ENCODE measurements at regions not wholly inside any gene's neighbourhood (a gene's known extent, or its start where the extent isn't known, plus 50 kb on each side); places are given as distances from the start of the nearest gene placed in this dataset.
"Not testable (repeated sequence)": the region's sequence is repeated elsewhere in the genome, so short reads cannot be mapped to it uniquely, and the experiment has no call there.

DNA sequence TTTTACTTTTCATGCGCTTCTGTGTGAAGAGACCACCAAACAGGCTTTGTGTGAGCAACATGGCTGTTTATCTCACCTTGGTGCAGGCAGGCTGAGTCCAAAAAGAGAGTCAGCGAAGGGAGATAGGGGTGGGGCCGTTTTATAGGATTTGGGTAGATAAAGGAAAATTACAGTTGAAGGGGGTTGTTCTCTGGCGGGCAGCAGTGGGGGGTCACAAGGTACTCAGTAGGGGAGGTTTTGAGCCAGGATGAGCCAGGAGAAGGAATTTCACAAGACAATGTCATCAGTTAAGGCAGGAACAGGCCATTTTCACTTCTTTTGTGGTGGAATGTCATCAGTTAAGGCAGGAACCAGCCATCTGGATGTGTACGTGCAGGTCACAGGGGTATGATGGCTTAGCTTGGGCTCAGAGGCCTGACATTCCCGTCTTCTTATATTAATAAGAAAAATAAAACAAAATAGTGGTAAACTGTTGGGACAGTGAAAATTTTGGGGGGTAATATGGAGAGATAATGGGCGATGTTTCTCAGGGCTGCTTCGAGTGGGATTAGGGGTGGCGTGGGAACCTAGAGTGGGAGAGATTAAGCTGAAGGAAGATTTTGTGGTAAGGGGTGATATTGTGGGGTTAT, 670.0 kb downstream of the SUCLG1 start:
- H3K27ac ChIP-seq; H3K4me3 ChIP-seq; H3K4me1 ChIP-seq (replicated peaks in 1 of 2); ATAC-seq (replicated peaks in 6 of 8); in situ Hi-C loops (cut with MboI; ENCODE audit: low pct_unique_long_range_greater_than_20kb in 2 of 9, low sequenced_read_pairs in 9 of 9, unreplicated experiment in 9 of 9): not testable (repeated sequence)
- WGBS, 10 experiments = 40 to 100% (median 79%) methylated on average over 1 to 6 of the region's 9 CpGs; no CpG with 5 or more reads in 2 of the 10 experiments

DNA sequence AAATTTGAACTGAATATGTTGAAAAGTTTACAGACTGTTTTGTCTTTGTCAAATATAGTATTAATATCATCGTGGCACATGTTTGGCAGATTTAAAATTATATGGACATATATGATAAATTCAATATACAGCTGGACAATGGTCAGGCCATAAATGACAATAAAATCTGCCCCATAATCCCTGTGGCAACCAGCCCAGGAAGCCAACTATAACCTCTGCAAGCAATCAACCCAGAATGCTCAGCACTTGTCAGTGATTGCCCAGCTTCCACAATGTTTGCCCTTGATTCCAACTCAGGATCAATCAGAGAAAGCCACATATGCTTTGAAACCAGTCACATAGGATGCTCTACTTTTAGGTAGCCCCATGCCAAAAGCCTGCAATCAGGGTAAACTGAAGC, 671.9 kb downstream of the SUCLG1 start:
- Histone ChIP-seq H3K4me3 (no peak overlapping the region), H3K27ac (no peak overlapping the region), H3K4me1 (replicated peaks in 1 of 2) (no peaks in the 10 kb centered on the region)
- WGBS, 10 experiments = 0 to 100% (median 10%) methylated on average over 1 of the region's 1 CpG; no CpG with 5 or more reads in 6 of the 10 experiments
- in situ Hi-C loops (cut with MboI; ENCODE audit: low pct_unique_long_range_greater_than_20kb in 2 of 9, low sequenced_read_pairs in 9 of 9, unreplicated experiment in 9 of 9) = no loop called here
- ATAC-seq (replicated peaks in 6 of 8) = no peak

DNA sequence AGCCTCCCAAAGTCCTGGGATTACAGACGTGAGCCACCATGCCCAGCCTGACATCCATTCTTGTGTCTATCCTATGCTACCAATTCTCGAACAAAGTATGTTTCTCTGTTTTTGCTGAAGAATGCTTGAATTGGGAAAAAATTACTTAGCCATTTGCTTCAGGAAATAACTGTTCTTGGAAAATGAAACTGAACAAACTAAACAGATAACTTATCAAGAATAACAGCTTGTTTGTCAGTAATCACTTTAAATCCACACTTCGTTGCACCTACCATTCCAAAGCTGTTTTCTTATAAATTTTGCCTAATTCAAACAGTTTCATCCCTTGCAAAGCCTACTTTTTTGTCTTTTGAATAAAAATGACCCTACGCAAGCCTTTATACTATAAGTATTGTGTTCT, 672.9 kb downstream of the SUCLG1 start:
- 4 to 100% (median 83%) methylated on average over 2 to 4 of the region's 4 CpGs; no CpG with 5 or more reads in 1 of the 10 experiments for WGBS, 10 experiments
- in situ Hi-C loops (cut with MboI; ENCODE audit: low pct_unique_long_range_greater_than_20kb in 2 of 9, low sequenced_read_pairs in 9 of 9, unreplicated experiment in 9 of 9) = no loop called here
- Histone ChIP-seq H3K27ac (no peak overlapping the region), H3K4me1 (replicated peaks in 1 of 2) (no peaks in the 10 kb centered on the region), H3K4me3 (no peak overlapping the region)
- no peak for ATAC-seq (replicated peaks in 6 of 8)

DNA sequence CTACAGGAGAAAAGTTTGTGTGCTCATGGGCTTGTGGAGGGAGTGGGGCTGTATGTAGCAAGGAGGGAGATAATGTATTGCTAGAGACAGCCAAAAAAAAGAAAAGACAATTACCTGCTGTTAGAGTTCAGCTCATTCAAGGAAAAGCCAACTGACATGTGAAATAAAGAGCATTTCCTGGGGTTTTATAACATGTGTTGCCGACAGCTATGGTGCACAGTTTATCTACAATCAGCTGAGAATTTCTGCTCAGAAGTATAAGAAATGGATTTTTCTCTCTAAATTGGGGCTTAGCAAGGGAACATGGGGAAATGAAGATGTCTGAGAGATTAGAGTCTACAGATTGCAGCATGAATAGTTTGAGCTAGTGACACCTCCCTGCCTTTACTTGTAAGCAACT, 674.1 kb downstream of the SUCLG1 start:
- 60 to 80% (median 63%) methylated on average over 1 of the region's 1 CpG; no CpG with 5 or more reads in 4 of the 10 experiments for WGBS, 10 experiments
- ATAC-seq (replicated peaks in 6 of 8) = no peak
- in situ Hi-C loops (cut with MboI; ENCODE audit: low pct_unique_long_range_greater_than_20kb in 2 of 9, low sequenced_read_pairs in 9 of 9, unreplicated experiment in 9 of 9) = no loop called here

DNA sequence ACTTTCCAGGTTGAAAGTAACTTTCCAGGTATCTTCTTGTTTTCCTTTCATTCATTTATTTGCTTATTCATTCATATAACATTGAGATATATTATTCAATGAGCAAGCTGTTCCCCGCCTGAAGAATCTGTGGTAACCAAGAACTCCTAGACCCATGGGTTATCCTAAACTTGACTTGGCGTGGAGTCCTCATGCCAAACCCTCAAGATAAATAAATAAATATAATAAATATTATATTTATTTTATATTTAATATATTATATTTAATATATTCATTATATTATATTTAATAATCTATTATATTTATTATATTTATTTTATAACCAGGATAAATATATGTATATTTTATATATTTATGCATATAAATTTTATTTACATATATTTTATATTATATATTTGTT, 674.8 kb downstream of the SUCLG1 start:
- WGBS, 10 experiments = 48 to 100% (median 100%) methylated on average over 1 to 2 of the region's 2 CpGs; no CpG with 5 or more reads in 1 of the 10 experiments
- Histone ChIP-seq H3K27ac (no peak overlapping the region), H3K4me3 (no peak overlapping the region), H3K4me1 (replicated peaks in 1 of 2) (no peaks in the 10 kb centered on the region)
- no peak for ATAC-seq (replicated peaks in 6 of 8)
- in situ Hi-C loops (cut with MboI; ENCODE audit: low pct_unique_long_range_greater_than_20kb in 2 of 9, low sequenced_read_pairs in 9 of 9, unreplicated experiment in 9 of 9) = no loop called here

More for the DNA sequence above, 674.1 kb downstream of the SUCLG1 start:
- Histone ChIP-seq H3K27ac (no peak overlapping the region), H3K4me1 (replicated peaks in 1 of 2) (no peaks in the 10 kb centered on the region), H3K4me3 (no peak overlapping the region)

DNA sequence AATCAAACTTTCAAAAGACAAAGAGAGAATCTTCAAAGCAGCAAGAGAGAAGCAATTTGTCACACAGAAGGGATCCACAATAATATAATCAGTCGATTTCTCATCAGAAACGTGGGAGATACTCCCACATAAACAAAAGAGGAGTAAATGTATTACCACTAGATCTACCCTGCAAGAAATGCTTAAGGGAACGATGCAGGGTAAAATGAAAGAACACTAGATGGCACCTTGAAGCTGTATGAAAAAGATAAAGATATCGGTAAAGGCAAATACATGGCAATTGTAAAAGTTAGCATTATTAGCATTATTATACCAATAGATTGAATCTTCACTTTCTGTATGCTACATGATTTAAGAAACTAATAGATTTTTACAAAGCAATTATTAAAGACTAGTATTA, 677.0 kb downstream of the SUCLG1 start:
- in situ Hi-C loops (cut with MboI; ENCODE audit: low pct_unique_long_range_greater_than_20kb in 2 of 9, low sequenced_read_pairs in 9 of 9, unreplicated experiment in 9 of 9) = no loop called here
- H3K27ac ChIP-seq = no peak overlapping the region
- no peaks in the 10 kb centered on the region for H3K4me1 ChIP-seq (replicated peaks in 1 of 2)
- ATAC-seq (replicated peaks in 6 of 8) = no peak
- H3K4me3 ChIP-seq = no peak overlapping the region
- 10 to 80% (median 37%) methylated on average over 1 to 4 of the region's 4 CpGs for WGBS, 10 experiments

DNA sequence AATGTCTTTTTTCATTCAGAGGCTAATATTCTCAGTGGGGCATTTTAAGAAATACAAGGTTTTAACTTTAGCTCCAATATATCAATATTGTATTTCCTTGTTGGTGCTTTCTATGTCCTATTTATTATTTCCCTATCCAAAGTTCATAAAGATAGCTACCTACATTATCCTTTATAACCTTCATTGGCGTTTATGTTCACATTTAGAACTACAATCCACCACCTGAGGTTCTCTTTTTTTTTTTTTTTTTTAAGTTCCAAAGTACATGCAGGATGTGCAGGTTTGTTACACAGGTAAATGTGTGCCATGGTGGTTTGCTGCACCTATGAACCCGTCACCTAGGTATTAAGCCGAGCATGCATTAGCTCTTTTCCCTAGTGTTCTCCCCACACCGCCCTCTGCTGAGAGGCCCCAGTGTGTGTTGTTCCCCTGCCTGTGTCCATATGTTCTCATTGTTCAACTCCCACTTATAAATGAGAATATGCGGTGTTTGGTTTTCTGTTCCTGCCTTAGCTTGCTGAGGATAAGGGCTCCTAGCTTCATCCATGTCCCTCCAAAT, 694.6 kb downstream of the SUCLG1 start:
- in situ Hi-C loops (cut with MboI; ENCODE audit: low pct_unique_long_range_greater_than_20kb in 2 of 9, low sequenced_read_pairs in 9 of 9, unreplicated experiment in 9 of 9) = no loop called here
- H3K4me3 ChIP-seq = no peak overlapping the region
- no peaks in the 10 kb centered on the region for H3K4me1 ChIP-seq (replicated peaks in 1 of 2)
- H3K27ac ChIP-seq = no peak overlapping the region
- 14 to 100% (median 63%) methylated on average over 1 to 5 of the region's 5 CpGs for WGBS, 10 experiments
- ATAC-seq (replicated peaks in 6 of 8) = no peak

DNA sequence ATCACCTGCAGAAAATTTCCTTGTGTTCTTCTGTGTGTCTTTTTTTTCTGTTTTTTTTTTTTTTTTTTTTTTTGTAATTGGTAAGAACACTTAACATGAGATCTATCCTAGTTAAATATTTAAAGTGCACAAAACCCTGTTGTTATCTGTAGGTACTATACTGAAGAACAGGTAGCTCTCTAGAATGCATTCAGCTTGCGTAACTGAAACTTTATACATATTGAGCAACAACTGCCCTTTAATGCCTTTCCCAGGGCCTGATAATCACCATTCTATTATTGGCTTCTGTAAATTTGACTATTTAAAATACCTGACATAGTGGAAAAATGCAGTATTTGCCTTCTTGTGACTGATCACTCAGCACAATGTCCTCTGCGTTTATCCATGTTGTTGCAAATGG, 701.8 kb downstream of the SUCLG1 start:
- in situ Hi-C loops (cut with MboI; ENCODE audit: low pct_unique_long_range_greater_than_20kb in 2 of 9, low sequenced_read_pairs in 9 of 9, unreplicated experiment in 9 of 9) = no loop called here
- Histone ChIP-seq H3K4me1 (replicated peaks in 1 of 2) (no peaks in the 10 kb centered on the region), H3K4me3 (no peak overlapping the region)

DNA sequence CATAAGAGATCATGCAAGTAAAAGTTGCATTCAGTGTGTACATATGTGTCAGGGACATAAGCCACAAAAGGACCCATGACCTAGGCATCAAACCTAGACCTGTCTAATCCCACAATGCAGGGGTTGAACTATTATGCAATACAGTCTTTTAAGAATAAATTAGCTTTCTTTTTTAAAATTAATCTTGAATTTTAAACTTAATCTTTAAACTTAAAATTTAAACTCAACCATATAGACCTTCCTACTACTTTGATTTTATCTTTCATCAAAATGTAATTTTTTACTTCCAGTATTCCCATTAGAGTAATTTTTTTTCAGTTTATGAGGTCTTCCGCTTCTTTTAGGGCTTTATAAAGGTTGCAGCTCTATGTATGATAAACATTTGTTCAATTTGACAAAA, 702.9 kb downstream of the SUCLG1 start:
- 18 to 100% (median 96%) methylated on average over 1 of the region's 1 CpG; no CpG with 5 or more reads in 1 of the 10 experiments for WGBS, 10 experiments
- H3K4me1 ChIP-seq (replicated peaks in 1 of 2) = no peaks in the 10 kb centered on the region
- in situ Hi-C loops (cut with MboI; ENCODE audit: low pct_unique_long_range_greater_than_20kb in 2 of 9, low sequenced_read_pairs in 9 of 9, unreplicated experiment in 9 of 9) = no loop called here
- no peak overlapping the region for H3K27ac ChIP-seq
- no peak overlapping the region for H3K4me3 ChIP-seq
- ATAC-seq (replicated peaks in 6 of 8) = no peak

More for the DNA sequence above, 701.8 kb downstream of the SUCLG1 start:
- H3K27ac ChIP-seq = no peak overlapping the region
- WGBS, 10 experiments = 22 to 100% (median 85%) methylated on average over 1 to 2 of the region's 2 CpGs
- ATAC-seq (replicated peaks in 6 of 8) = peak in 1 of 8 experiments; percentile 40

DNA sequence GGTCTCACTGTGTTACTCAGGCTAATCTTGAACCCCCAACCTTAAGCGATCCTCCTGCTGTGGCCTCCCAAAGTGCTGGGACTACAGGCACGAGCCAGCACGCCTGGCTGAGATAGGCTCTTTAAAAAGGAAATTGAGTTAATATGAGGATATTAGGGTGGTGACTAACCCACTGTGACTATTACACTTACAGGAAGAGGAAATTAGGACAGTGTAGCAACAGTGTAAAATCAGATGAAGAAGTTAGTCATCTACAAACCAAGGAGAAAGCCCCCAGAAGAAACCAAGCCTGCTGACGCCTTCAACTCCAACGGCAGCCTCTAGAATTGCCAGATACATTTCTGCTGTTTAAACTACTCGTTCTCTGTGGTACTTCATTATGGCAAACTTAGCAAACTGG, 711.9 kb downstream of the SUCLG1 start:
- H3K4me1 ChIP-seq (replicated peaks in 1 of 2) = peaks cover 0 to 11% of the 10 kb centered on the region in 2 donors
- no peak overlapping the region for H3K4me3 ChIP-seq
- 8 to 100% (median 76%) methylated on average over 1 to 5 of the region's 6 CpGs for WGBS, 10 experiments
- no peak overlapping the region for H3K27ac ChIP-seq
- in situ Hi-C loops (cut with MboI; ENCODE audit: low pct_unique_long_range_greater_than_20kb in 2 of 9, low sequenced_read_pairs in 9 of 9, unreplicated experiment in 9 of 9) = no loop called here
- ATAC-seq (replicated peaks in 6 of 8) = no peak

DNA sequence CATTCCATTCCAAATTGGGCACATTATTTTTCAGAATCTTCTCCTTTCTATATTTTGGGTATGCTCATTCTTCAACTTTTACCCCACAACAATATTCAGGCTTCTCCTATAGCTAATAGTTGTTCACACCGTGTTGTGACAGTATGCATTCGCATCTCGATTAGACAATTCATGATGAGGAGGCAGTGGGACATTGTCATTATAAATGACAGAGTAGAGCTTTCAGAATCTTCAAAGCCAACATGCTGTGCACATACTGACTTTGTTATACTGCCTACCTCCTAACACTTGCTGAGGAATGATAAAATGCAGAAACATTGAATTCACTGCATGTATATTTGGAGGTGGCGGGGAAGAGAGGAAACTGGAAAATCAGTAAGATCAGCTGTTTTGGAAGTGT, 714.2 kb downstream of the SUCLG1 start:
- in situ Hi-C loops (cut with MboI; ENCODE audit: low pct_unique_long_range_greater_than_20kb in 2 of 9, low sequenced_read_pairs in 9 of 9, unreplicated experiment in 9 of 9) = no loop called here
- ATAC-seq (replicated peaks in 6 of 8) = no peak
- Histone ChIP-seq H3K4me3 (no peak overlapping the region), H3K27ac (no peak overlapping the region), H3K4me1 (replicated peaks in 1 of 2) (peaks cover 0 to 11% of the 10 kb centered on the region in 2 donors)
- 10 to 100% (median 43%) methylated on average over 1 to 4 of the region's 4 CpGs; no CpG with 5 or more reads in 1 of the 10 experiments for WGBS, 10 experiments

DNA sequence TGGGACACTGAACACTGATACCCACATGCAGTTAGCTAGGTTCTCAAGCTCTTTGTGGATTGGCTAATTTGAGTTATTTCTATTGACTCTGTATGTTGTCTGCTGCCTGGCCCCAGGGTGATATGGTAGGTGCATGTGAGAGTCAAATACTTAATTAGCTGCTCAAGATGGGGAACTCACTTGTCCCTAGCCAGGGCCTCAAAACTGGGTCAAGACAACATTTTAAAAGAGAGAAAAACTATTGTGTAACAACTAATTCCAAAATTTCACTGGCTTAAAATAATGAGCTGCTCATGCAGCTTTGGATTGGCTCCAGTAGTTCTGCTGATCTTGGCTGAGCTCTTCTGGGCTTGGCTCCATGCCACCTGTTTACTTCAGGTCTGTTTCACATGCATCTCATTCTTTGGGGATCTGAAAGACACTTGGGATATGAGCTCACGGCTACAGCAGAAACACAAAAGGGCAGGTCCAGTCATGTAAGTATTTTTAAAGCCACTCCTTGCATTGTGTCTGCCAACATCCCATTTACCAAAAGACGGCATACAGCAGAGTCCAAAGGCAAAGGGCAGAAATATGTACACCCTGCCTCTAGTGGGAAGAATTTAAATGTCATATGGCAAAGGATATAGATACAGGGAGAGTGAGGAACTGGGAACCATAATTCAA, 716.8 kb downstream of the SUCLG1 start:
- ATAC-seq (replicated peaks in 6 of 8) = peak in 1 of 8 experiments; percentile 96
- peaks cover 0 to 11% of the 10 kb centered on the region in 2 donors for H3K4me1 ChIP-seq (replicated peaks in 1 of 2)
- no peak overlapping the region for H3K27ac ChIP-seq
- 6 to 100% (median 47%) methylated on average over 1 to 2 of the region's 2 CpGs; no CpG with 5 or more reads in 2 of the 10 experiments for WGBS, 10 experiments
- no peak overlapping the region for H3K4me3 ChIP-seq
- in situ Hi-C loops (cut with MboI; ENCODE audit: low pct_unique_long_range_greater_than_20kb in 2 of 9, low sequenced_read_pairs in 9 of 9, unreplicated experiment in 9 of 9) = no loop called here

DNA sequence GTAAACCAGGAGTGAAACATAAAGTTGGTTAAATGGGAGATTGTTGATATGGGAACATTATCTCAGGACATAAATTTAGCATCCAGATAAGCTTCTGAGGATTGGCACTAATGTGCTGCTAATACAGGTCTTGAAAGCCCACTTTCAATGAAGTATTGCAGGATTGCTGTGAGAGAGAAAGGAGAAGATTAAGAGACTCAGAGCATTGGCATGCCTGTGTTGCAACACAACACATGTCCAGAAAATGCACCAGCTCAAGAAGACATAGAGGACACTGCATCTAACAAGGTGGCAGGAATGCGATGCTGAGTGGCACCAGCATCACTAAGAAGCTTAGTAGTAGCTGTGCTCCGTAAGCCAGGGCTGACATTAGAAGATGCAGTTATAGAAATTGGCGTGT, 728.9 kb downstream of the SUCLG1 start:
- WGBS, 10 experiments = 27 to 91% (median 60%) methylated on average over 1 to 3 of the region's 3 CpGs; no CpG with 5 or more reads in 3 of the 10 experiments

More for the DNA sequence above, 728.9 kb downstream of the SUCLG1 start:
- H3K4me3 ChIP-seq = no peak overlapping the region
- ATAC-seq (replicated peaks in 6 of 8) = no peak
- no peak overlapping the region for H3K27ac ChIP-seq
- H3K4me1 ChIP-seq (replicated peaks in 1 of 2) = no peaks in the 10 kb centered on the region
- in situ Hi-C loops (cut with MboI; ENCODE audit: low pct_unique_long_range_greater_than_20kb in 2 of 9, low sequenced_read_pairs in 9 of 9, unreplicated experiment in 9 of 9) = no loop called here

All from motor neuron (in vitro differentiated cells).